ENCODE measurements at regions not wholly inside any gene's neighbourhood (a gene's known extent, or its start where the extent isn't known, plus 50 kb on each side); places are given as distances from the start of the nearest gene placed in this dataset.

- TF ChIP-seq GATA2 (IDR thresholded peaks at IDR 0.05; ENCODE audit: low read depth, low read length) (no peak), GATA3 (IDR thresholded peaks at IDR 0.05; ENCODE audit: low read depth, low read length) (no peak)
Observed at GRCh38 chr21:23574932-23575331, 2032.3 kb downstream of the MRPL39 start.
